HG03045 (cell line): ENCODE measurements at regions not wholly inside any gene's neighbourhood (a gene's known extent, or its start where the extent isn't known, plus 50 kb on each side); places are given as distances from the start of the nearest gene placed in this dataset.
"Not testable (repeated sequence)": the region's sequence is repeated elsewhere in the genome, so short reads cannot be mapped to it uniquely, and the experiment has no call there.

Experiments used
- ATAC-seq: cut with Tn5 transposase; IDR thresholded peaks from one replicate; pipeline ENCODE4 v1.9.1; 2021; ENCODE audit warnings: mild to moderate bottlenecking, moderate library complexity; ENCODE audit not compliant: unreplicated experiment

DNA sequence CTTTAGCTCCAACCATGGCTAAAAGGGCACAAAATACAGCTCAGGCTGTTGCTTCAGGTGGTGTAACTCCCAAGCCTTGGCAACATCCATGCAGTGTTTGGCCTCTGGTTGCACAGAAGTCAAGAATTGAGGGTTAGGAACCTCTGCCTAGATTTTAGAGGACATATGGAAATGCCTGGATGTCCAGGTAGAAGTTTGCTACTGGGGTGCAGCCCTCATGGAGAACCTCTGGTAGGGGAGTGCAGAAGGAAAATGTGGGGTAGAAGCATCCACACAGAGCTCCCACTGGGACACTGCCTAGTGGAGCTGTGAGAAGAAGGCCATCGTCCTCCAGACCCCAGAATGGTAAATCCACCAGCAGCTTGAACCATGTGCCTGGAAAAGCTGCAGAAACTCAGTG lies 1453.8 kb upstream of the EYS start:
- ATAC-seq = no peak

- ATAC-seq = no peak
Observed at GRCh38 chr6:67141005-67141404, 1434.0 kb upstream of the EYS start.

- no peak for ATAC-seq
Observed at GRCh38 chr6:67133973-67134372, 1426.9 kb upstream of the EYS start.

DNA sequence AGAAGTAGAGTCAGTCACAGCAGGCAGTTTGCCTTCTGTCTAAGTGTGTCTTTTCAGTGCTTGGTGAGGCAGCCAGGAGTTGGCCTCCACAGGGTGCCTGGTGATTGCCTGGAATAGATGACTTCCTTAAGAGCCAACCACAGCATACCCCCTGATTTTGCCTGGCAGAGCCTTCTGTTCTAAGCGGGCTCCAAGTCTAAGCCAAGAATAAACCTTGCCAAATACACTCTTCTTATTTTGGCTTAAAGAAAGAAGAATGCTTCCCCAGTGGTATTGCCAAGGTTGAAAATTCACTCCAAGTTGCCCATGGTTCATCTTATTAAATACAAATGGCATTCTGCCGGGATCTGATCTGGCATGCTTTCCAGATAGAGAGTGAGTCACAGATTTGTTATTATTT lies 1424.8 kb upstream of the EYS start:
- ATAC-seq = no peak

GRCh38 chr6:67129780-67130179 lies 1422.8 kb upstream of the EYS start:
- ATAC-seq = no peak

DNA sequence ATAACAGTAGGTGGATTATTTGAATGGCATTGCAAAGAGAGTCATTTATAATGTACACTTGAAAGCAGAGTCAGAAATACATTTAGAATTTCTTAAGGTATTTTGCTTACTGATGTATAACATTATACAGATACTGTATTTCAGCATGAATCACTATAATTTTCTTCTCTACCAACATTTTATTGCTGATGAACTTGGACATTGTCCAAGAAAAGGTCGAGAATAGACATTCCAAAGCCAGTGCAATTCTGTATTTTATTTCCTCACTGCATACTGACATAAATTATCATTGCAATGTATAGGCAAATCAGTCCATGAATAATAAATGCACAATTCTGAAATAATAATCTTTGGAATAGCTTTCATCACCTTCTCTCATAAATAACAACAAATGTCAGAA lies 1420.0 kb upstream of the EYS start:
- no peak for ATAC-seq

DNA sequence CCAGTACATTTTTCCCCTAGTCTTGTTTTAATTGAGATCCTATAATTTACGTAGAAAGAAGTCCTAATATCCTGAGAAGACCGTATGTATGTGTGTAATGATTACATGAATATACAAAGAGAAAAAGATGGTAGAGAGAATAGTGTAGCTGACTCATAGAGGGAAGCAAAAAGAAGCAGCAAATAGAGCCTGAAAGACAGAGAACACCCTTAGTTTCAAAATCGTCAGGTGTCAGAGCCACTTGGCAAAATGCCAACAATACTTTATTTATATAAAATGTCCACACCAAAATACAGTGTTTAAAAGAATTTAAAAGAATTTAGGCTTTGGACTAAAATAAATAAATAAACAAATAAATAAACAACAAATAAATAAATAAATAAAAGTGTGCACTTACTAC lies 1414.1 kb upstream of the EYS start:
- no peak for ATAC-seq

DNA sequence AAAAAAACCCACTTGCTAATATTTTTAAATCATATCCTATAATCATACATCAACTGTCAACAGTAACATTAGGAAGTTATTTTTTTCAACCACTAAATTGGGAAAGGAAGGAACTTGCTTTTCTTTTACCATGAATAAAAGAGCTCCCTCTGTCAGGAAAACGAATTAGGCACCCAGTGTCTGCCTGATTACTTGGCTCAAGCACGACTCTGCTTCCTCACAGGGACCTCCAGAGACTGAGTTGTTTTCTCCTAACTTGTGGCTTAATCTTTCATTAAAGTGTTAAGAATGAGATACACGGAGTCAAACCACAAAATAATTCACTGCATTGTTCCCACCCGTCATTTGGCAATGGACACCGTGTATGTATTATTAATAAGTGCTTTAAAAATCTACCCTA lies 1405.1 kb upstream of the EYS start:
- ATAC-seq = no peak

DNA sequence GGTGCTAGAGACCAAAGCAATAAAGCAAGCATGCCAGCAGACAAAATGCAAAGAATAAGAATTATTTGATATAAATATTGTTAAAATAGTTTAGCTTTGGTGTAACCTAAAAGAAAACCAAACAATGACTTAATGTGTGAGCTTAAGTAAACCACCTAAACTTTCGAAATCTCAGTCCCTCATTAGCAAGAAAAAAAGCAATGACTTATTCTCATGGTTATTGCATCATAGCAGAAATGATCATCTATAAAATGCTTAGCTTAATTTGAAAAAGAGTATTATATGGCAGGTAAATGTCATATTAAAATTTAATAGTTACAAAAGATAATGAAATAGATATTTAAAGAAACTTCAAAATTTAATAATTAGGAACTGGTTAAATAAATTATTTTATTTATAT lies 1395.7 kb upstream of the EYS start:
- no peak for ATAC-seq

- ATAC-seq = not testable (repeated sequence)
Observed at GRCh38 chr6:67095618-67096226, 1388.7 kb upstream of the EYS start.

DNA sequence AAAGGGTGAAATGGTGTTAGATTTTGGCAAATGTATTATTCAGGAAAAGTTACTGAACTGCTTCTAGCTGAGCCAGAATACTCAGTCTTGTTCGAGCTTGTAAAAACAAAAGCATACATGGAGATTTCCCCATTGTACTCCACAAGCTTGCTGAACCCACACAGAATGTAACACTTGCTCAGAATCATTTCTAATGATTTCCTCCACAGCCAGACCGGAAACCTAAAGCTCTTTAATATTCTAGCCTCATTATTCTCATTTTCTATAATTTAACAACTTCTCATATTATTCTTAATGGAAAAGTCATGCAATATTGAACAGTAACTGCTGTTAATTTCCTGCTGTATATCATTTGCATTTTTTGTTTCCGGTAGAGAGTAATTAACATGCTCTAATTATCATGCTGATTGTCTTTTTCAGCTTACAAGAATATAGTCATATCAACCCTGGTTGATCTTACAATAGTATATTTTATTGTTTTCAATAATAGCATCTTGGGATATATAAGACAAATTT lies 1387.5 kb upstream of the EYS start:
- ATAC-seq = no peak

GRCh38 chr6:67073938-67074337 lies 1366.9 kb upstream of the EYS start:
- ATAC-seq = no peak

GRCh38 chr6:67068781-67069180 lies 1361.8 kb upstream of the EYS start:
- no peak for ATAC-seq

DNA sequence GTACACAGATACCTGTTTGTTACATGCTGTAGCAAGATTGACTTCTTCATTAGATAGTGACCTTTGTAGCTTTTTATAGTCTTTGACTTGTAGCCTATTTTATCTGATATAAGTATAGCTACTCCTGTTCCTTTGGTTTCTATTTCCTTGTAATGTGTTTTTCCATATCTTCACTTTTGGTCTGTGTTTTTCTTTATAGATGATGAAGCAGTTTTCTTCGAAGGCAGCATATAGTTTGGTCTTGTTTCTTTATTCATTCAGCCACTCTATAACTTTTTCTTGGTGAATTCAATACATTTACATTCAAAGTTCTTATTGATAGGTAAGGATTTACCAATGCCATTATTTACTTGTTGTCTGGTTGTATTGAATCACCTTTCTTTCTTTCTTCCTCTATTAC lies 1357.3 kb upstream of the EYS start:
- ATAC-seq = no peak

DNA sequence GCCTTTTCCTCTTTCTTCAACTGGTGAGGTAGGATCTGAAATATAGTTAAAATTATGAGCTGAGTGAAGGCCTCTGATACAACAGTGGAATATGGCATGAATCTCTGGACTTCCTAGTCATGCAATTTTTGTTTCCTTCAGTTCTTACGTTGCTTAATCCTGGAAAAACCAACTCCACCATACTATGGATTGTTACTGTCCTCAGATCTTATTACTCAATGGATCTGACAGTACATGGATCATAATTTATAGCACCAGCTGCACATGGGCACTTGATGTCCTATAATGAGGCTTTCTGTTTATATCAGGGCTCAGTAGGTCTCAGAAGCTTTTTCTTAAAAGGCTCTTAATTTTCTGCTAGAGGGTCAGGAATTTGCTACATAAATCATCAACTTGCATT lies 1341.0 kb upstream of the EYS start:
- ATAC-seq = no peak

DNA sequence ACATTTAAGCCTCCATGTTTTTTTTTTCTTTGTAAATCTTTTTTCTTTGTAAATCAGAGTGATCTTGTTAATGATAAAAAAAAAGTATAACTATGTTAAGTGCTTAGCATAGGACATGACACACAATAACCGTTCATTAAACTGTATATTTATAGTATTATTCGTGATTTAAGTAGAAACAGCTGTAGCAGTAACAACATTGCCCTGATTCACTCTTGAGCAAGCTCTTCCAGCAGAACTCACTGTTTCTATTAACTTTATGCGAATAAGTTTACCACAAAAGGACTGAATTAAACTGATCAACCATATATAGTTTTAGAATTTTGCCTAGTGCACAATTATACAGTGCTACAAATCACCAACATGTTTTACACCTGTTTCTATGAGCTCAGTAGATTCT lies 1338.0 kb upstream of the EYS start:
- no peak for ATAC-seq

DNA sequence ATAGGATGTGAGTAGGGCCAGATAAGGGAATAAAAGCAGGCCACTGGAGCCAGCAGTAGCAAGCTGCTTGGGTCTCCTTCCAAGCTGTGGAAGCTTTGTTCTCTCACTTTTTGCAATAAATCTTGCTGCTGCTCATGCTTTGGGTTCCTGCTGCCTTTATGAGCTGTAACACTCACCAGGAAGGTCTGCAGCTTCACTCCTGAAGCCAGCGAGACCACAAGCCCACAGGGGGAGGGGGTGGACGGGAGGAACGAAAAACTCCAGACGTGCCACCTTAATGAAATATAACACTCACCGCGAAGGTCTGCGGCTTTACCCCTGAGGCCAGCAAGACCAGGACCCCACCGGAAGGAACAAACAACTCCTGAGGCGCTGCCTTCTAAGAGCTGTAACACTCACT lies 1324.4 kb upstream of the EYS start:
- no peak for ATAC-seq

DNA sequence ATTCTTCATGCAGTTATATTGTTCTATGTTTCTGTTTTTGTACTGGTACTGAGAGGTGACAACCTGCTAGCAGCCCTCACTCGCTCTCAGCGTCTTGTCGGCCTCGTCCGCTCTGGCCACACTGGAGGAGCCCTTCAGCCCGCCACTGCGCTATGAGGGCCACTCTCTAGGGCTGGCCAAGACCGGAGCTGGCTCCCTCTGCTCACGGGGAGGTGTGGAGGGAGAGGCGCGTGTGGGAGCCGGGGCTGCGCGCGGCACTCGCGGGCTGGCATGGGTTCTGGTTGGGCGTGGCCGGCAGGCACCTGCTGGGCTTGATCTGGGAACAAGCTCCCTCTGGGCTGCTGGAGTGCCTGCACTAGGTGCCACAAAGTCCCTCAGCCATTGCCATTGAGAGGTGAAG lies 1323.8 kb upstream of the EYS start:
- ATAC-seq = no peak

- no peak for ATAC-seq
Observed at GRCh38 chr6:67016921-67017460, 1310.0 kb upstream of the EYS start.

DNA sequence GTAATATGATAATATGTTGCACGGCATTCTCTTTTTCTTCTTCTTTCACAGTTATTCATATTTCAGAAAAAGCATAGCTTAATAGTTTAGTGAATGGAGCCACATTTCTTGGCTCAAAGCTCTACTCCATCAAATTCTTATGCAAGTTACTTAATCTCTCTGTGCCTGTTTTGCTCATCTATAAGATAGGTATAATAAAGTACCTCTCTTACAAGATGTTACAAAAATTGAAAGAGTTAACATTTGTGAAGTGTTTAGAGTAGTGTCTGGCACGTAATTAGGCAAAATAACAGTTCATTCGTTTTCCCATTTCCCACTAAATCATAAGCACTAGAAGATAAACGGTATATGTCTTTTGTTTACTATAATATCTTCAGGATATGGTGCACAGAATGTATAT lies 1304.4 kb upstream of the EYS start:
- ATAC-seq = no peak

DNA sequence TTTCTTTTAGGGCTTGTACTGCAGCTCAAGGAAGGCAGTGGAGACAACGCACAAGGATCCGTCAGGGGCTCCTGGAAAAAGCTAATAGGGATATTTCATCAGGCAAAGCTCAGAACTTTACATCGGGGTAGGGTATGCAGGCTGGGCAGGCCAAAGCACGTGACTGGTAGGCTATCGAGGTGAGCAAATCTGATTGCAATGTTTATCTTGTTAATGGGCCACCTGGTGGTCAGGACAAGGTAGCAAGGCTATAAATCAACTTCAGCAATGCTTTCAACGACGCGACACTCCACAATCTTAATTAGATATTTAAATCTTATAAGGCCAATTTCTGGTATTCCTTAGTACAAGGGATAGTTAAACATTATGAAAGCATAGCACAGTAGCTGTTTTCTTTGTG lies 1302.8 kb upstream of the EYS start:
- no peak for ATAC-seq

DNA sequence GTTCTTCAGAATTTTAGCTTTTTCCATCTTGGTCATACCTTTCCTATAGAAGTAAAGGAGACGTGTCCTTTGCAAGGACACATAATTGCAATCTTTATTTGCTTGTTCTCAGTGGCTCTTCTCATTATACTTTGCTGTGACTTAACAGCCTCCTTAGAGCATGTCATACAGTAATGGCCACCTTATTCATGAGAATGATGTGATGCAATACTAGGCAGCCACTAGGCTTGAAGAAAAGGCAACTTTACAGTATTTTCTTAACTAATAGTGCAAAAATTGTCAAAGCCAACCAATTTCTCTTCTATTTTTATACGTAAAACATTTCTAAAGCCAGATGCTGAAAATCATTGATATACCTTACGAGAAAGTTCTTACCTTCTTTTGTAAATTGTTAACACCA lies 1296.8 kb upstream of the EYS start:
- ATAC-seq = no peak

GRCh38 chr6:67000121-67000520 lies 1293.1 kb upstream of the EYS start:
- ATAC-seq = no peak
